ENCODE measurements at regions not wholly inside any gene's neighbourhood (a gene's known extent, or its start where the extent isn't known, plus 50 kb on each side); places are given as distances from the start of the nearest gene placed in this dataset.
A peak's percentile ranks its signal among the peaks of the same experiment; 100 is the strongest.

DNA sequence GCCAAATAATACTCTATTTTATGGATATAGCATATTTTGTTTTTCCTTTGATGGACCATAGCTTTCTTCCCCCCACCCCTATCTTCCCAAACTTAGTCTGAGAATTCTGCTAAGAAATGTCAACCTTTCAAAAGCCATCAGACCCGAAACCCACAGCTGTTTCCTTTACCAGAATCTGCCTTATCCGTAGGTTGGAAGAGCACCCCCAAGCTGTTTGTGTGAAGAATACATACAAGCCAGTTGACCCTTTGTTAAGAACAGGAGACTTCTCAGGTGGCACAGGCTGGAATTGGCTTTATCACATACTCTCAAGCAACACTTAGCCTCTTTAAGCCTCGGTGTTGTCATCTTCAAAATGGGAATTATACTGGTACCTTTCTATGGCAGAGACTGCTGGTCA lies 135.1 kb downstream of the ACTR3 start:
- Histone ChIP-seq H3K4me2 (ENCODE audit: low read depth, low read length) (0 out of 2 replicates have a peak overlapping the region, but pooled peaks have one; percentile 11), H3K9ac (ENCODE audit: low read length) (no peak overlapping the region), H4K20me1 (ENCODE audit: insufficient read depth, low read length) (no peaks in the 10 kb centered on the region), H3K9me3 (replicated peaks; ENCODE audit: insufficient read depth, low read length) (no peaks in the 10 kb centered on the region), H3K79me2 (ENCODE audit: low read length) (no peaks in the 10 kb centered on the region), H3K9me2 (replicated peaks; ENCODE audit: insufficient read depth, low read length) (0 out of 2 replicates have a peak, but pooled peaks cover 2% of the 10 kb centered on the region), H3K4me3 (ENCODE audit: low read length) (no peak overlapping the region), H2AFZ (ENCODE audit: low read length) (no peak overlapping the region), H3K4me1 (ENCODE audit: low read length) (peaks cover 13% of the 10 kb centered on the region), H3K27ac (ENCODE audit: low read length) (no peak overlapping the region), H3K27me3 (replicated peaks; ENCODE audit: insufficient read depth, low read length) (no peaks in the 10 kb centered on the region), H3F3A (ENCODE audit: insufficient read depth, low read length) (no peaks in the 10 kb centered on the region), H3K36me3 (replicated peaks; ENCODE audit: insufficient read depth, low read length) (no peaks in the 10 kb centered on the region)
- DNase-seq: peak; percentile 48
- TF ChIP-seq EZH2phosphoT487 (IDR thresholded peaks at IDR 0.05; ENCODE audit: low read length): no peak
- TF ChIP-seq, protein P1, sequence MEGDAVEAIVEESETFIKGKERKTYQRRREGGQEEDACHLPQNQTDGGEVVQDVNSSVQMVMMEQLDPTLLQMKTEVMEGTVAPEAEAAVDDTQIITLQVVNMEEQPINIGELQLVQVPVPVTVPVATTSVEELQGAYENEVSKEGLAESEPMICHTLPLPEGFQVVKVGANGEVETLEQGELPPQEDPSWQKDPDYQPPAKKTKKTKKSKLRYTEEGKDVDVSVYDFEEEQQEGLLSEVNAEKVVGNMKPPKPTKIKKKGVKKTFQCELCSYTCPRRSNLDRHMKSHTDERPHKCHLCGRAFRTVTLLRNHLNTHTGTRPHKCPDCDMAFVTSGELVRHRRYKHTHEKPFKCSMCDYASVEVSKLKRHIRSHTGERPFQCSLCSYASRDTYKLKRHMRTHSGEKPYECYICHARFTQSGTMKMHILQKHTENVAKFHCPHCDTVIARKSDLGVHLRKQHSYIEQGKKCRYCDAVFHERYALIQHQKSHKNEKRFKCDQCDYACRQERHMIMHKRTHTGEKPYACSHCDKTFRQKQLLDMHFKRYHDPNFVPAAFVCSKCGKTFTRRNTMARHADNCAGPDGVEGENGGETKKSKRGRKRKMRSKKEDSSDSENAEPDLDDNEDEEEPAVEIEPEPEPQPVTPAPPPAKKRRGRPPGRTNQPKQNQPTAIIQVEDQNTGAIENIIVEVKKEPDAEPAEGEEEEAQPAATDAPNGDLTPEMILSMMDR (IDR thresholded peaks at IDR 0.05; ENCODE audit: low read length): peak; percentile 38

DNA sequence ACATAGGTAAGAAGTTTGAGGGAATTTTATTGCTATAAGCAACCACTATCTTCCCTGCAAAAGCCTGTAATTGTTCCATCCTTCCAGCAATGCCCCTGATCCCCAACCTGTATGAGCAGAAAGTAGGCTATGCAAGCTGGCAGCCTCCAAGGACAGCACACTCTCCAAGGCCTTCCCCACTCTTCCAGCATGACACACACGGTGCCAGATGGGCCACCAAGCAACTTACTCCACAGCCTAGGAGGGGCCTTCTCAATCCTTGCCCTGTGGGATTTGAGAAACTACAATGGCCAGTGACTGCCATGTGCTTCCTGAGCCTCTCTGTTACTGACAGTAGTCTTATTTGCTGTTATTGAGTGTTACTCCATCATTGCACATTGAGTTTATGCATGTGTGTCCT lies 137.5 kb downstream of the ACTR3 start:
- TF ChIP-seq EZH2 (optimal IDR thresholded peaks at IDR 0.05; ENCODE audit: low read depth, low read length) (no peak), EZH2phosphoT487 (IDR thresholded peaks at IDR 0.05; ENCODE audit: low read length) (no peak)
- TF ChIP-seq, protein P1 (IDR thresholded peaks at IDR 0.05; ENCODE audit: low read length): no peak
- no peak overlapping the region for H3K4me2 ChIP-seq (ENCODE audit: low read depth, low read length)
- no peaks in the 10 kb centered on the region for H3K9me3 ChIP-seq (replicated peaks; ENCODE audit: insufficient read depth, low read length)
- no peak overlapping the region for H3K27ac ChIP-seq (ENCODE audit: low read length)
- H3K27me3 ChIP-seq (replicated peaks; ENCODE audit: insufficient read depth, low read length): no peaks in the 10 kb centered on the region
- no peaks in the 10 kb centered on the region for H4K20me1 ChIP-seq (ENCODE audit: insufficient read depth, low read length)
- no peak overlapping the region for H3K9ac ChIP-seq (ENCODE audit: low read length)
- no peak for DNase-seq
- H3K4me1 ChIP-seq (ENCODE audit: low read length): peaks cover 13% of the 10 kb centered on the region
- no peak overlapping the region for H2AFZ ChIP-seq (ENCODE audit: low read length)
- no peaks in the 10 kb centered on the region for H3F3A ChIP-seq (ENCODE audit: insufficient read depth, low read length)
- no peaks in the 10 kb centered on the region for H3K9me2 ChIP-seq (replicated peaks; ENCODE audit: insufficient read depth, low read length)
- H3K36me3 ChIP-seq (replicated peaks; ENCODE audit: insufficient read depth, low read length): no peaks in the 10 kb centered on the region
- no peaks in the 10 kb centered on the region for H3K79me2 ChIP-seq (ENCODE audit: low read length)
- no peak overlapping the region for H3K4me3 ChIP-seq (ENCODE audit: low read length)

DNA sequence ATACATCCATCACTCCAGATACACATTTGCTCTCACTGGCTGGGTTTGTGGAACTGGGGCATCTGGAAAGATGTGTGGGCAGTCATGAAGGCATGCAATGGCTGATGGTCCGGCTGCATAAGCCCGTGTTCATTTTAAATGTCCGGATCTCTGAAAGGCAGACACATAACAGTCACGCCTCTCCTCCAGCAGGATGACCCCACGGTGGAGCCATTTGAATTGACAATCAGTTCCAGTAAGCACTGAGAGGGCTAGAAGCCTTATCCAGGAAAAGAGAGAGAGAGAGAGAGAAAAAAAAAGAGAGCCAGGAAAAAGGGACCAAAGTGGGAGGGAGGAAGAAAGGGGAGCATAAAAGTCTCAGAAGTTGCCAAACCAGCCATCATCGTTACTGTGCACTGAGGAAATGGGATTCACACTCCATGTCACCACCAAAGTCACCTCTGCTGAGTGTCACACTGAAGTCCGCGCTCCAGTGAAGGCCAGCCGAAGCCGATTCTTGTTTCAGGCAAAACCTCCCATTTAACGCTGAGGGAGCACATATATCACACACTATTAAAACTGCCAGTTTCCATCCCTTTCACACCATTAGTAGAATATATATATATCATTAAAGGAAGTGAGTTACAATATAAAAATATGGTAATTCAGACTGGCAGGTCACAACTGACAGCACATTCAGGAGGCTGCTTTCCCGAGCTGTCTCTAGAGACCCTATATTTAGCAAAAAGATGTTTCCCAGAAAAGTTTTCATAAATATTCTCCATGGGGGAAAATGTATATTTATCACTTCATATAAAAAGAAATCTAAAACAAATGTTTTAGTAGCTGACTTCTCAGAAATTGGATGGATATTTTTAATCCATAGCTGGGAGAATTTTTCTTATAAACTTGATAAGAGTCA lies 142.0 kb downstream of the ACTR3 start:
- Histone ChIP-seq H3K36me3 (replicated peaks; ENCODE audit: insufficient read depth, low read length) (no peaks in the 10 kb centered on the region), H3K27me3 (replicated peaks; ENCODE audit: insufficient read depth, low read length) (no peaks in the 10 kb centered on the region), H2AFZ (ENCODE audit: low read length) (no peak overlapping the region), H3F3A (ENCODE audit: insufficient read depth, low read length) (no peaks in the 10 kb centered on the region), H3K9me3 (replicated peaks; ENCODE audit: insufficient read depth, low read length) (no peaks in the 10 kb centered on the region), H4K20me1 (ENCODE audit: insufficient read depth, low read length) (no peaks in the 10 kb centered on the region), H3K4me3 (ENCODE audit: low read length) (no peak overlapping the region), H3K4me1 (ENCODE audit: low read length) (no peaks in the 10 kb centered on the region), H3K9me2 (replicated peaks; ENCODE audit: insufficient read depth, low read length) (no peaks in the 10 kb centered on the region), H3K79me2 (ENCODE audit: low read length) (no peaks in the 10 kb centered on the region), H3K27ac (ENCODE audit: low read length) (no peak overlapping the region), H3K9ac (ENCODE audit: low read length) (no peak overlapping the region), H3K4me2 (ENCODE audit: low read depth, low read length) (no peak overlapping the region)
- TF ChIP-seq, protein P1 (IDR thresholded peaks at IDR 0.05; ENCODE audit: low read length): no peak
- TF ChIP-seq EZH2 (optimal IDR thresholded peaks at IDR 0.05; ENCODE audit: low read depth, low read length): no peak
- TF ChIP-seq EZH2phosphoT487 (IDR thresholded peaks at IDR 0.05; ENCODE audit: low read length): no peak
- DNase-seq: no peak
